NB4 (cell line): ENCODE measurements at regions not wholly inside any gene's neighbourhood (a gene's known extent, or its start where the extent isn't known, plus 50 kb on each side); places are given as distances from the start of the nearest gene placed in this dataset.

Experiments used
- DNase-seq: peaks from one replicate; pipeline ENCODE4 v3.0.0; 2010; ENCODE audit warnings: low read depth
- H3K4me3 ChIP-seq: one replicate; pipeline ENCODE4 v1.5.1; 2011; ENCODE audit warnings: mild to moderate bottlenecking, low read depth, low read length, moderate library complexity
- CTCF ChIP-seq: IDR thresholded peaks from one replicate; pipeline ENCODE4 v1.5.1; 2012; ENCODE audit warnings: low read depth, low read length
- MAX ChIP-seq: IDR thresholded peaks from 2 replicates; pipeline ENCODE4 v1.6.1; 2011; ENCODE audit warnings: low read depth, low read length
- MYC ChIP-seq: IDR thresholded peaks from 2 replicates; pipeline ENCODE4 v1.6.1; 2011; ENCODE audit warnings: low read depth, low read length
- POLR2A ChIP-seq: IDR thresholded peaks from 2 replicates; pipeline ENCODE4 v1.6.1; 2011; ENCODE audit warnings: mild to moderate bottlenecking; ENCODE audit not compliant: insufficient read length; ENCODE audit errors: extremely low read depth

- no peak for TF ChIP-seq MYC
- TF ChIP-seq MAX, result no peak
- no peak for TF ChIP-seq CTCF
- TF ChIP-seq POLR2A, result no peak
- no peak overlapping the region for H3K4me3 ChIP-seq
- DNase-seq, result no peak
Observed at GRCh38 chr6:166078294-166078693, 89.4 kb downstream of the TBXT start.

- peak; percentile 8 for DNase-seq
- TF ChIP-seq POLR2A (no peak), MYC (no peak), CTCF (peak; percentile 15)
- H3K4me3 ChIP-seq, result no peak overlapping the region
Observed at GRCh38 chr6:166076625-166077024, 91.0 kb downstream of the TBXT start.

GRCh38 chr6:166075925-166076324 lies 91.7 kb downstream of the TBXT start:
- TF ChIP-seq POLR2A, result no peak
- no peak for TF ChIP-seq MYC
- no peak for TF ChIP-seq CTCF
- TF ChIP-seq MAX, result no peak
- no peak for DNase-seq
- no peak overlapping the region for H3K4me3 ChIP-seq

GRCh38 chr6:166075186-166075585 lies 92.5 kb downstream of the TBXT start:
- no peak for DNase-seq
- H3K4me3 ChIP-seq, result no peak overlapping the region
- TF ChIP-seq MYC (no peak), MAX (no peak), CTCF (no peak), POLR2A (no peak)

- no peak overlapping the region for H3K4me3 ChIP-seq
- no peak for DNase-seq
- TF ChIP-seq POLR2A (no peak), CTCF (no peak), MAX (no peak), MYC (no peak)
Observed at GRCh38 chr6:166073082-166073481, 94.6 kb downstream of the TBXT start.

- H3K4me3 ChIP-seq, result no peak overlapping the region
- no peak for DNase-seq
- TF ChIP-seq MAX, result no peak
- TF ChIP-seq POLR2A, result no peak
- no peak for TF ChIP-seq CTCF
- no peak for TF ChIP-seq MYC
Observed at GRCh38 chr6:166068768-166069167, 98.9 kb downstream of the TBXT start.
